OCI-LY7 (cell line): ENCODE measurements at regions not wholly inside any gene's neighbourhood (a gene's known extent, or its start where the extent isn't known, plus 50 kb on each side); places are given as distances from the start of the nearest gene placed in this dataset.

Source experiments
- BruUV-seq: library from RNA; stranded (reverse); fragments of 400-500 nt; replicated peaks from 2 replicates; lab custom pipeline; 2021; lab: Mats Ljungman, UMichigan
- CTCF ChIA-PET: fragments of 300-600 bp; sonication (Branson Sonifier 250); formaldehyde crosslinking; loops from one replicate; lab custom pipeline; 2022; ENCODE audit warnings: antibody characterized with exemption; ENCODE audit not compliant: unreplicated experiment; lab: Charles Lee
- POLR2A ChIA-PET: fragments of 300-600 bp; sonication (Branson Sonifier 250); formaldehyde crosslinking; loops from one replicate; lab custom pipeline; 2022; ENCODE audit warnings: antibody characterized with exemption; lab: Charles Lee
- DNase-seq: peaks from one replicate; pipeline ENCODE4 v3.0.0-alpha.2; 2015; ENCODE audit warnings: low spot score
- H2AFZ ChIP-seq: fragments of 200-600 bp; sonication (generic), shearing (Covaris generic); 2 replicates; pipeline ENCODE4 v1.6.1; 2014; ENCODE audit warnings: mild to moderate bottlenecking, antibody characterized with exemption, low read length, moderate library complexity
- H3K27ac ChIP-seq: fragments of 200-600 bp; sonication (generic); 2 replicates; pipeline ENCODE4 v1.5.1; 2014; ENCODE audit warnings: mixed run types, low read depth, mild to moderate bottlenecking, moderate library complexity, low read length, inconsistent platforms; ENCODE audit not compliant: poor library complexity, severe bottlenecking
- H3K36me3 ChIP-seq: fragments of 200-600 bp; sonication (generic); 2 replicates; pipeline ENCODE4 v1.6.1; 2014; ENCODE audit warnings: mild to moderate bottlenecking, antibody characterized with exemption, low read length, moderate library complexity, mixed read lengths; ENCODE audit not compliant: insufficient read depth
- H3K4me1 ChIP-seq: fragments of 200-600 bp; sonication (generic); 2 replicates; pipeline ENCODE4 v1.5.1; 2014; ENCODE audit warnings: mild to moderate bottlenecking, low read length; ENCODE audit not compliant: insufficient read depth, poor library complexity, severe bottlenecking
- H3K4me2 ChIP-seq: fragments of 200-600 bp; sonication (generic); 2 replicates; pipeline ENCODE4 v1.6.1; 2014; ENCODE audit warnings: mild to moderate bottlenecking, low read length
- H3K4me3 ChIP-seq: fragments of 200-600 bp; sonication (generic); 2 replicates; pipeline ENCODE4 v1.5.1; 2014; ENCODE audit warnings: mild to moderate bottlenecking, low read depth, low read length; ENCODE audit not compliant: poor library complexity, severe bottlenecking
- H3K79me2 ChIP-seq: fragments of 200-600 bp; sonication (generic); 2 replicates; pipeline ENCODE4 v1.6.1; 2016; ENCODE audit warnings: low read depth, mild to moderate bottlenecking, low read length, moderate library complexity, mixed read lengths; ENCODE audit not compliant: insufficient read depth
- H3K9me2 ChIP-seq: fragments of 200-600 bp; sonication (generic); 2 replicates; pipeline ENCODE4 v1.6.1; 2016; ENCODE audit warnings: mild to moderate bottlenecking, low read length, mixed read lengths; ENCODE audit not compliant: insufficient read depth
- H3K9me3 ChIP-seq: fragments of 200-600 bp; sonication (generic); 2 replicates; pipeline ENCODE4 v1.6.1; 2014; ENCODE audit warnings: mild to moderate bottlenecking, mixed run types, low read length, mixed read lengths
- H4K20me1 ChIP-seq: fragments of 200-600 bp; sonication (generic); 2 replicates; pipeline ENCODE4 v1.6.1; 2014; ENCODE audit warnings: mild to moderate bottlenecking, antibody characterized with exemption, low read length, moderate library complexity, mixed read lengths; ENCODE audit not compliant: insufficient read depth
- EZH2phosphoT487 ChIP-seq: fragments of 200-600 bp; sonication (generic); IDR thresholded peaks from 2 replicates; pipeline ENCODE4 v1.6.1; 2018; ENCODE audit warnings: low read depth, borderline replicate concordance, mild to moderate bottlenecking, mixed run types, antibody characterized with exemption, low read length, moderate library complexity, mixed read lengths
- intact Hi-C: fragments of 100-400 bp; cut with micrococcal nuclease; formaldehyde crosslinking; loops from one replicate; pipeline ENCODE4 v1.10.0; 2022; ENCODE audit not compliant: unreplicated experiment
- TF ChIP-seq, protein P1 (sequence below): fragments of 200-600 bp; sonication (generic); conservative IDR thresholded peaks from 2 replicates; pipeline ENCODE4 v1.5.1; 2014; ENCODE audit warnings: mild to moderate bottlenecking, antibody characterized with exemption, low read length, moderate library complexity, mixed read lengths

DNA sequence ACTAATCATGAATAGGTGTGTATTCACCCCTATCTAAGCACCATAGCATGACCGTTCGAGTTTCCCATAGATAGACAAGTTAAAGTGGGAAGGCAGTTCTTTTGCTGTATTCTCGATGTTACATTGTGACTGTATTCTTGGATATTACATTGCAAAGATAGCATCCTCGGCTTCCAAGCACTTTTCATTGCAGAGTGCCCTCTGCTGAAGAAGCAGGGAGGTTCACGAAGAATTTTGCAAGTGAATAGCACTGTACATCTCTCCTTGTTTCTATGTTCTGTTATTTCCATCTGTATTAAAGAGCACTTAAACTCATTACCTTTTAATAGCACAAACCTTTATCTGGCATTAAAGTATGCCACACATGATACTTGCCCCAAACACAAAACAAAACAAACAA is 426.7 kb upstream of the ARX start:
- no peaks in the 10 kb centered on the region for H3K9me3 ChIP-seq
- H3K36me3 ChIP-seq: no peaks in the 10 kb centered on the region
- no peak overlapping the region for H2AFZ ChIP-seq
- no peaks in the 10 kb centered on the region for H3K4me1 ChIP-seq
- H3K4me3 ChIP-seq: no peak overlapping the region
- BruUV-seq: no TSS peak
- TF ChIP-seq, protein P1, sequence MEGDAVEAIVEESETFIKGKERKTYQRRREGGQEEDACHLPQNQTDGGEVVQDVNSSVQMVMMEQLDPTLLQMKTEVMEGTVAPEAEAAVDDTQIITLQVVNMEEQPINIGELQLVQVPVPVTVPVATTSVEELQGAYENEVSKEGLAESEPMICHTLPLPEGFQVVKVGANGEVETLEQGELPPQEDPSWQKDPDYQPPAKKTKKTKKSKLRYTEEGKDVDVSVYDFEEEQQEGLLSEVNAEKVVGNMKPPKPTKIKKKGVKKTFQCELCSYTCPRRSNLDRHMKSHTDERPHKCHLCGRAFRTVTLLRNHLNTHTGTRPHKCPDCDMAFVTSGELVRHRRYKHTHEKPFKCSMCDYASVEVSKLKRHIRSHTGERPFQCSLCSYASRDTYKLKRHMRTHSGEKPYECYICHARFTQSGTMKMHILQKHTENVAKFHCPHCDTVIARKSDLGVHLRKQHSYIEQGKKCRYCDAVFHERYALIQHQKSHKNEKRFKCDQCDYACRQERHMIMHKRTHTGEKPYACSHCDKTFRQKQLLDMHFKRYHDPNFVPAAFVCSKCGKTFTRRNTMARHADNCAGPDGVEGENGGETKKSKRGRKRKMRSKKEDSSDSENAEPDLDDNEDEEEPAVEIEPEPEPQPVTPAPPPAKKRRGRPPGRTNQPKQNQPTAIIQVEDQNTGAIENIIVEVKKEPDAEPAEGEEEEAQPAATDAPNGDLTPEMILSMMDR: no peak
- no peak for TF ChIP-seq EZH2phosphoT487
- no peaks in the 10 kb centered on the region for H3K79me2 ChIP-seq
- no peaks in the 10 kb centered on the region for H4K20me1 ChIP-seq
- CTCF ChIA-PET: no interaction called here
- POLR2A ChIA-PET: interaction anchor here (1.0 kb wide), 1 partner anchor 98 kb away, joined by 3 read pairs; no protein-coding TSS in a partner anchor
- no peaks in the 10 kb centered on the region for H3K9me2 ChIP-seq
- no peak overlapping the region for H3K27ac ChIP-seq
- DNase-seq: no peak
- no peak overlapping the region for H3K4me2 ChIP-seq
- intact Hi-C loops: no loop called here

DNA sequence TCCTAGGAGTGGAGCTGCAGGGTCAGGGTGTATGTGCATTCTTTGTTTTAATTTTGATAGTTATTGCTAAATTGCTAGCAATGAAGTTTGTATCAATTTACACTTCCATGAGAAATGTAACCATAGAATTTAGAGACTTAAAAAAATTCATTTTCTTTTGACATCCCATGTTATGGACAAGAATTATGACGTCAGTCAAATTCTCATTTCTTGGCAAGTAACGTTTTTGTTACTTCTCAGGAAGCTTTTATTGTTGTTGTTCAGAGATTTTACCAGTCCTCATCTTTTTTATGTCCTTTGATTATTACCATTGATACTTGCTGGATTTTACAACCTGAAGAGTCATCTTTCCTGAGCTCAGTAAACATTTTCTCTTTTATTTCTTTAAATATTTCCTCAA is 417.5 kb upstream of the ARX start:
- Histone ChIP-seq H3K4me2 (no peak overlapping the region), H3K4me1 (no peaks in the 10 kb centered on the region), H3K79me2 (no peaks in the 10 kb centered on the region), H3K27ac (no peak overlapping the region), H4K20me1 (no peaks in the 10 kb centered on the region), H3K36me3 (no peaks in the 10 kb centered on the region), H3K9me2 (no peaks in the 10 kb centered on the region), H2AFZ (no peak overlapping the region), H3K9me3 (no peaks in the 10 kb centered on the region), H3K4me3 (no peak overlapping the region)
- TF ChIP-seq, protein P1: no peak
- ChIA-PET POLR2A (no interaction called here), CTCF (no interaction called here)
- no peak for DNase-seq
- intact Hi-C loops: no loop called here
- BruUV-seq: no TSS peak

DNA sequence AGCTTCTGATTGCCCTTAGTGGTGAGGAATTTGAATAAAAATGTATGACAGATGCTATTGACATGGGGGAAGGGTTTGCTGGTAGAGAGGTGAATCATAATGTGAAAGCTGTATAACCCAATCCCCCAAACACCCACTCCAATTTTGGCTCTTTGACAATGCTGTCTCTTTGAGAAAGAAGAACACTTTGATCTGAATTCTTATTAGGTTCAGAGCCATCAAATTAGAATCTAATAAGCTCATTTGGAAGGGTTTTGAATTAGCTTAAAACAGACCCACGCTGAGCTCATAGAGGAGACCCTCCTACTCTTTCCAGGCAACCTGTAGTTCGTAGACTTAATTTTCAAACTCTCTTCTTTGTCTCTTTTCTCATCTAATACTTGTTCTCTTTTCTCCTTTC is 416.6 kb upstream of the ARX start:
- BruUV-seq: no TSS peak
- POLR2A ChIA-PET: interaction anchor here (1.3 kb wide), 1 partner anchor 125 kb away, joined by 3 read pairs; no protein-coding TSS in a partner anchor
- TF ChIP-seq EZH2phosphoT487: no peak
- TF ChIP-seq, protein P1: no peak
- Histone ChIP-seq H3K4me3 (no peak overlapping the region), H3K4me1 (no peaks in the 10 kb centered on the region), H4K20me1 (no peaks in the 10 kb centered on the region), H3K4me2 (no peak overlapping the region), H2AFZ (no peak overlapping the region), H3K36me3 (no peaks in the 10 kb centered on the region), H3K9me3 (no peaks in the 10 kb centered on the region), H3K9me2 (no peaks in the 10 kb centered on the region), H3K27ac (no peak overlapping the region), H3K79me2 (no peaks in the 10 kb centered on the region)
- no peak for DNase-seq
- intact Hi-C loops: no loop called here
- CTCF ChIA-PET: no interaction called here
